ENCODE measurements at regions not wholly inside any gene's neighbourhood (a gene's known extent, or its start where the extent isn't known, plus 50 kb on each side); places are given as distances from the start of the nearest gene placed in this dataset.

DNA sequence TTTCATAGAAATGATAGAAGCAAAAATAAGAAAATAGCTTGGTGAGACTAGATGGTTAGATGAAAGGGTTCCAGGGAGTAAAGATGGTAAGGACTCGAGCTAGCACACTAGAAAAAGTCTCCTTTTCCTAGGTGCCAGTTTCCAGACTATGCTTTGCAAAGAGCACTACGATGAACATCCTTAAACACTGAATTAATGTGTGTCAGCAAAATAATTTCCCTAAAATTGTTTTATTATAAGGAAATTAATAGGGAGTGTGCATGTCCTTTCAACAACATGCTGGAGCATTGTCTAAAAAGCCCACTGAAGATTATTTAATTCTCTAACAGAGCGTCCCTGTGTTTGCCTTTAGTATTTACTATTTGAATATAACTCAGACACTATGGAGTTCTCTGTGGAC lies 107.4 kb upstream of the NDUFV2 start:
- TF ChIP-seq TAF1 (conservative IDR thresholded peaks at IDR 0.05): no peak
- no peak for TF ChIP-seq JUND (IDR thresholded peaks at IDR 0.05)
- TF ChIP-seq, protein P1, sequence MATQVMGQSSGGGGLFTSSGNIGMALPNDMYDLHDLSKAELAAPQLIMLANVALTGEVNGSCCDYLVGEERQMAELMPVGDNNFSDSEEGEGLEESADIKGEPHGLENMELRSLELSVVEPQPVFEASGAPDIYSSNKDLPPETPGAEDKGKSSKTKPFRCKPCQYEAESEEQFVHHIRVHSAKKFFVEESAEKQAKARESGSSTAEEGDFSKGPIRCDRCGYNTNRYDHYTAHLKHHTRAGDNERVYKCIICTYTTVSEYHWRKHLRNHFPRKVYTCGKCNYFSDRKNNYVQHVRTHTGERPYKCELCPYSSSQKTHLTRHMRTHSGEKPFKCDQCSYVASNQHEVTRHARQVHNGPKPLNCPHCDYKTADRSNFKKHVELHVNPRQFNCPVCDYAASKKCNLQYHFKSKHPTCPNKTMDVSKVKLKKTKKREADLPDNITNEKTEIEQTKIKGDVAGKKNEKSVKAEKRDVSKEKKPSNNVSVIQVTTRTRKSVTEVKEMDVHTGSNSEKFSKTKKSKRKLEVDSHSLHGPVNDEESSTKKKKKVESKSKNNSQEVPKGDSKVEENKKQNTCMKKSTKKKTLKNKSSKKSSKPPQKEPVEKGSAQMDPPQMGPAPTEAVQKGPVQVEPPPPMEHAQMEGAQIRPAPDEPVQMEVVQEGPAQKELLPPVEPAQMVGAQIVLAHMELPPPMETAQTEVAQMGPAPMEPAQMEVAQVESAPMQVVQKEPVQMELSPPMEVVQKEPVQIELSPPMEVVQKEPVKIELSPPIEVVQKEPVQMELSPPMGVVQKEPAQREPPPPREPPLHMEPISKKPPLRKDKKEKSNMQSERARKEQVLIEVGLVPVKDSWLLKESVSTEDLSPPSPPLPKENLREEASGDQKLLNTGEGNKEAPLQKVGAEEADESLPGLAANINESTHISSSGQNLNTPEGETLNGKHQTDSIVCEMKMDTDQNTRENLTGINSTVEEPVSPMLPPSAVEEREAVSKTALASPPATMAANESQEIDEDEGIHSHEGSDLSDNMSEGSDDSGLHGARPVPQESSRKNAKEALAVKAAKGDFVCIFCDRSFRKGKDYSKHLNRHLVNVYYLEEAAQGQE (IDR thresholded peaks at IDR 0.05): no peak
- TF ChIP-seq YY1 (IDR thresholded peaks at IDR 0.05): no peak
- TF ChIP-seq, protein P2, sequence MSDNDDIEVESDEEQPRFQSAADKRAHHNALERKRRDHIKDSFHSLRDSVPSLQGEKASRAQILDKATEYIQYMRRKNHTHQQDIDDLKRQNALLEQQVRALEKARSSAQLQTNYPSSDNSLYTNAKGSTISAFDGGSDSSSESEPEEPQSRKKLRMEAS (IDR thresholded peaks at IDR 0.05): no peak
- TF ChIP-seq SP1 (IDR thresholded peaks at IDR 0.05): no peak
- TF ChIP-seq EGR1 (IDR thresholded peaks at IDR 0.05; ENCODE audit: low read depth in 2 of 2): no peak
- no peak for TF ChIP-seq HNF4A (conservative IDR thresholded peaks at IDR 0.05)
- no peak for TF ChIP-seq GABPA (IDR thresholded peaks at IDR 0.05 in 1 of 2, conservative IDR thresholded peaks at IDR 0.05 in 1 of 2)
- TF ChIP-seq HNF4G (IDR thresholded peaks at IDR 0.05): no peak
- TF ChIP-seq, protein P3, sequence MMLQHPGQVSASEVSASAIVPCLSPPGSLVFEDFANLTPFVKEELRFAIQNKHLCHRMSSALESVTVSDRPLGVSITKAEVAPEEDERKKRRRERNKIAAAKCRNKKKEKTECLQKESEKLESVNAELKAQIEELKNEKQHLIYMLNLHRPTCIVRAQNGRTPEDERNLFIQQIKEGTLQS (IDR thresholded peaks at IDR 0.05): no peak
- TF ChIP-seq, protein P4, sequence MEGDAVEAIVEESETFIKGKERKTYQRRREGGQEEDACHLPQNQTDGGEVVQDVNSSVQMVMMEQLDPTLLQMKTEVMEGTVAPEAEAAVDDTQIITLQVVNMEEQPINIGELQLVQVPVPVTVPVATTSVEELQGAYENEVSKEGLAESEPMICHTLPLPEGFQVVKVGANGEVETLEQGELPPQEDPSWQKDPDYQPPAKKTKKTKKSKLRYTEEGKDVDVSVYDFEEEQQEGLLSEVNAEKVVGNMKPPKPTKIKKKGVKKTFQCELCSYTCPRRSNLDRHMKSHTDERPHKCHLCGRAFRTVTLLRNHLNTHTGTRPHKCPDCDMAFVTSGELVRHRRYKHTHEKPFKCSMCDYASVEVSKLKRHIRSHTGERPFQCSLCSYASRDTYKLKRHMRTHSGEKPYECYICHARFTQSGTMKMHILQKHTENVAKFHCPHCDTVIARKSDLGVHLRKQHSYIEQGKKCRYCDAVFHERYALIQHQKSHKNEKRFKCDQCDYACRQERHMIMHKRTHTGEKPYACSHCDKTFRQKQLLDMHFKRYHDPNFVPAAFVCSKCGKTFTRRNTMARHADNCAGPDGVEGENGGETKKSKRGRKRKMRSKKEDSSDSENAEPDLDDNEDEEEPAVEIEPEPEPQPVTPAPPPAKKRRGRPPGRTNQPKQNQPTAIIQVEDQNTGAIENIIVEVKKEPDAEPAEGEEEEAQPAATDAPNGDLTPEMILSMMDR (IDR thresholded peaks at IDR 0.05; ENCODE audit: low read depth, low read length, missing input control): no peak
- no peak for TF ChIP-seq FOXA1 (IDR thresholded peaks at IDR 0.05)
- no peak for TF ChIP-seq FOXA2 (IDR thresholded peaks at IDR 0.05)
- TF ChIP-seq RAD21 (IDR thresholded peaks at IDR 0.05): no peak
- peaks cover 0 to 5% (median under 1%) of the 10 kb centered on the region in 4 donors for H3K9me3 ChIP-seq (ENCODE audit: control insufficient read depth in 4 of 4, low read length in 3 of 4)
- peaks cover 0 to 17% (median 6%) of the 10 kb centered on the region in 4 donors for H3K4me1 ChIP-seq (ENCODE audit: control insufficient read depth in 4 of 4, insufficient read depth in 4 of 4, low read length in 3 of 4)
- H3K27ac ChIP-seq (ENCODE audit: low read depth in 1 of 2, low read length in 2 of 2): no peak overlapping the region
- H3K9ac ChIP-seq (ENCODE audit: low read depth in 1 of 2, low read length in 2 of 2): no peak overlapping the region
- no peaks in the 10 kb centered on the region for H3K36me3 ChIP-seq (ENCODE audit: control insufficient read depth in 4 of 4, insufficient read depth in 3 of 4, low read depth in 1 of 4, low read length in 3 of 4)
- no peak overlapping the region for H3K4me3 ChIP-seq (ENCODE audit: low read depth in 1 of 3, low read length in 3 of 3)
- WGBS: 76% methylated on average over 3 of the region's 3 CpGs
- DNase-seq (ENCODE audit: low spot score): no peak
- no peaks in the 10 kb centered on the region for H3K27me3 ChIP-seq (ENCODE audit: control insufficient read depth in 4 of 4, insufficient read depth in 4 of 4, low read length in 3 of 4)

DNA sequence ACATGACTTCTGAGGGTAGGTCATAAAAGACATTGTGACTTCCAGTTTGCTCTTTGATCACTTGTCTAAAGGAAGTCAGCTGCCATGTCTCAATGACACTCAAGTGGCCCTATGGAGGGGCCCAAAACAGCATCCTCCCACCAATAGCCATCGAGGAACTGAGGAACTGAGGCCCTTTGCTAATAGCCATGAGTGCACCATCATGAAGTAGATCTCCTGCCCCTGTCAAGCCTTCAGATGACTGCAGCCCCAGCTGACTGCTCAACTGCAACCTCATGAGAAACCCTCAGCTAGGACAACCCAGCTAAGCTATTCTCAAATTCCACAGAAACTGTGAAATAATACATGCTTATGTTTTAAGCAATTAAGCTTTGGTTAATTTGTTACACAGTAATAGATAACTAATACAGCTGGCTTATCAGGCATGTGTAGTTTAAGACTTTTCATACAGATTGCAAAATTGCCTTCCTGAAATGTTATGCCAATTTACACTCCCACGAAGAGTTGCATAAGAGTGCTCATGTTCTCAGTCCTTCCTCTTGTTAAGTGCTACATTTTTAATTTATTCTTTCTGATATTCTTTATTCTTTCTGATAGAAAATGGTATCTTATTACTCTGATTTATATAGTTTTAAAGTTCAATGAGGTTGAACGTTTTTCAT lies 105.6 kb upstream of the NDUFV2 start:
- WGBS: 68% methylated on average over 3 of the region's 3 CpGs
- Histone ChIP-seq H3K4me3 (ENCODE audit: low read depth in 1 of 3, low read length in 3 of 3) (peak overlapping the region in 2 of 3 donors; percentile 10 to 57), H3K9me3 (ENCODE audit: control insufficient read depth in 4 of 4, low read length in 3 of 4) (peaks cover 0 to 5% (median under 1%) of the 10 kb centered on the region in 4 donors), H3K4me1 (ENCODE audit: control insufficient read depth in 4 of 4, insufficient read depth in 4 of 4, low read length in 3 of 4) (peaks cover 0 to 11% (median 5%) of the 10 kb centered on the region in 4 donors), H3K27me3 (ENCODE audit: control insufficient read depth in 4 of 4, insufficient read depth in 4 of 4, low read length in 3 of 4) (no peaks in the 10 kb centered on the region), H3K36me3 (ENCODE audit: control insufficient read depth in 4 of 4, insufficient read depth in 3 of 4, low read depth in 1 of 4, low read length in 3 of 4) (no peaks in the 10 kb centered on the region), H3K27ac (ENCODE audit: low read depth in 1 of 2, low read length in 2 of 2) (no peak overlapping the region), H3K9ac (ENCODE audit: low read depth in 1 of 2, low read length in 2 of 2) (no peak overlapping the region)
- TF ChIP-seq, protein P3 (IDR thresholded peaks at IDR 0.05): no peak
- TF ChIP-seq, protein P2 (IDR thresholded peaks at IDR 0.05): peak; percentile 23
- TF ChIP-seq RXRA (IDR thresholded peaks at IDR 0.05): peak in 1 of 2 donors; percentile 57
- TF ChIP-seq RAD21 (IDR thresholded peaks at IDR 0.05): no peak
- TF ChIP-seq HNF4A (conservative IDR thresholded peaks at IDR 0.05): peak in 1 of 2 donors; percentile 35
- no peak for DNase-seq (ENCODE audit: low spot score)
